GM18519 (cell line): ENCODE measurements at regions not wholly inside any gene's neighbourhood (a gene's known extent, or its start where the extent isn't known, plus 50 kb on each side); places are given as distances from the start of the nearest gene placed in this dataset.

Experiments
- ATAC-seq: cut with Tn5 transposase; IDR thresholded peaks from one replicate; pipeline ENCODE4 v1.9.1; 2021; ENCODE audit warnings: mild to moderate bottlenecking, moderate library complexity; ENCODE audit not compliant: unreplicated experiment, low FRiP score

- ATAC-seq: no peak
Observed at GRCh38 chr6:71395731-71396409, 107.3 kb downstream of the OGFRL1 start.

- ATAC-seq: peak; percentile 97
Observed at GRCh38 chr6:71396410-71396801, 107.8 kb downstream of the OGFRL1 start.

- no peak for ATAC-seq
Observed at GRCh38 chr6:71399279-71399678, 110.7 kb downstream of the OGFRL1 start.

GRCh38 chr6:71400852-71401251 is 112.2 kb downstream of the OGFRL1 start:
- ATAC-seq: no peak

- ATAC-seq: no peak
Observed at GRCh38 chr6:71402096-71402495, 113.5 kb downstream of the OGFRL1 start.

GRCh38 chr6:71403422-71404134 is 115.0 kb downstream of the OGFRL1 start:
- no peak for ATAC-seq

GRCh38 chr6:71404145-71404966 is 115.7 kb downstream of the OGFRL1 start:
- ATAC-seq: no peak

GRCh38 chr6:71404967-71405278 is 116.3 kb downstream of the OGFRL1 start:
- ATAC-seq: no peak

GRCh38 chr6:71405416-71405815 is 116.8 kb downstream of the OGFRL1 start:
- ATAC-seq: no peak

- no peak for ATAC-seq
Observed at GRCh38 chr6:71406865-71407860, 118.6 kb downstream of the OGFRL1 start.

GRCh38 chr6:71408787-71409723 is 120.4 kb downstream of the OGFRL1 start:
- no peak for ATAC-seq

- no peak for ATAC-seq
Observed at GRCh38 chr6:71410164-71410566, 121.6 kb downstream of the OGFRL1 start.

GRCh38 chr6:71410681-71411080 is 122.1 kb downstream of the OGFRL1 start:
- no peak for ATAC-seq

GRCh38 chr6:71411882-71412281 is 123.3 kb downstream of the OGFRL1 start:
- no peak for ATAC-seq

GRCh38 chr6:71412559-71413140 is 124.0 kb downstream of the OGFRL1 start:
- no peak for ATAC-seq

- ATAC-seq: no peak
Observed at GRCh38 chr6:71414486-71414885, 125.9 kb downstream of the OGFRL1 start.

GRCh38 chr6:71419217-71420094 is 130.8 kb downstream of the OGFRL1 start:
- no peak for ATAC-seq
